ENCODE measurements at regions not wholly inside any gene's neighbourhood (a gene's known extent, or its start where the extent isn't known, plus 50 kb on each side); places are given as distances from the start of the nearest gene placed in this dataset.

DNA sequence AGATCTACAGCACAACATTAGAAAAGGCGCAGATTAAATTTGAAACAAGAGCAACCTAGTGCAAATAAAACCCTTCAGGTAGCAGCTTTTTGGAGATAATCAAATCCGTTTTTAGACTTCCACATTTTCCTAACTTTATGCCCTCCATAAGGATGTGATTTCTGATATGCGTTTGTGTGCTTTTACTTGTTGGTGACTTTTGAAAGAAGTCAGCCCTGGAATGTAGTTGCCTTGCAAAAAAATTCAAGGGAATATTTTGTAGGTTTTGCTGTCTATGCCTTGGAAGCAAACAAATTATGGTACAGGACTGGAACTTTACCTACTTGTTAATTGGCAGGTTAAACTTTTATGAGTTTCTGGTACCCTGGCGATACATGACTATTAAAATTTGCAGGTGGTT lies 86.7 kb upstream of the HDAC9 start:
- TF ChIP-seq POLR2A (IDR thresholded peaks at IDR 0.05; ENCODE audit: low read depth, low read length) (no peak), RCOR1 (IDR thresholded peaks at IDR 0.05; ENCODE audit: insufficient replicate concordance, low read length) (no peak), BHLHE40 (IDR thresholded peaks at IDR 0.05; ENCODE audit: low read depth, low read length) (no peak), MXI1 (IDR thresholded peaks at IDR 0.05; ENCODE audit: borderline replicate concordance, low read depth, low read length) (no peak), MAZ (IDR thresholded peaks at IDR 0.05; ENCODE audit: borderline replicate concordance, low read depth, low read length) (no peak), RFX5 (IDR thresholded peaks at IDR 0.05; ENCODE audit: low read depth, low read length) (no peak), NFE2L2 (IDR thresholded peaks at IDR 0.05; ENCODE audit: low read depth, low read length) (no peak), CEBPB (IDR thresholded peaks at IDR 0.05; ENCODE audit: low read depth, low read length) (no peak), MAFK (IDR thresholded peaks at IDR 0.05; ENCODE audit: low read depth, low read length) (no peak), SMC3 (IDR thresholded peaks at IDR 0.05; ENCODE audit: low read depth, low read length) (no peak), FOS (IDR thresholded peaks at IDR 0.05; ENCODE audit: low read depth, low read length) (no peak)
- TF ChIP-seq, protein P1, sequence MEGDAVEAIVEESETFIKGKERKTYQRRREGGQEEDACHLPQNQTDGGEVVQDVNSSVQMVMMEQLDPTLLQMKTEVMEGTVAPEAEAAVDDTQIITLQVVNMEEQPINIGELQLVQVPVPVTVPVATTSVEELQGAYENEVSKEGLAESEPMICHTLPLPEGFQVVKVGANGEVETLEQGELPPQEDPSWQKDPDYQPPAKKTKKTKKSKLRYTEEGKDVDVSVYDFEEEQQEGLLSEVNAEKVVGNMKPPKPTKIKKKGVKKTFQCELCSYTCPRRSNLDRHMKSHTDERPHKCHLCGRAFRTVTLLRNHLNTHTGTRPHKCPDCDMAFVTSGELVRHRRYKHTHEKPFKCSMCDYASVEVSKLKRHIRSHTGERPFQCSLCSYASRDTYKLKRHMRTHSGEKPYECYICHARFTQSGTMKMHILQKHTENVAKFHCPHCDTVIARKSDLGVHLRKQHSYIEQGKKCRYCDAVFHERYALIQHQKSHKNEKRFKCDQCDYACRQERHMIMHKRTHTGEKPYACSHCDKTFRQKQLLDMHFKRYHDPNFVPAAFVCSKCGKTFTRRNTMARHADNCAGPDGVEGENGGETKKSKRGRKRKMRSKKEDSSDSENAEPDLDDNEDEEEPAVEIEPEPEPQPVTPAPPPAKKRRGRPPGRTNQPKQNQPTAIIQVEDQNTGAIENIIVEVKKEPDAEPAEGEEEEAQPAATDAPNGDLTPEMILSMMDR (conservative IDR thresholded peaks at IDR 0.05; ENCODE audit: low read depth, low read length) = no peak

Measured in IMR-90 (cell line).